Right renal pelvis (tissue), 4 donors: ENCODE measurements at regions not wholly inside any gene's neighbourhood (a gene's known extent, or its start where the extent isn't known, plus 50 kb on each side); places are given as distances from the start of the nearest gene placed in this dataset.

Source experiments
- DNase-seq, 4 donors: peaks; one replicate each; pipeline ENCODE4 v3.0.0-alpha.2; 2013; ENCODE audit warnings: low read depth in 4 of 4, low spot score in 3 of 4, missing footprints in 1 of 4

DNA sequence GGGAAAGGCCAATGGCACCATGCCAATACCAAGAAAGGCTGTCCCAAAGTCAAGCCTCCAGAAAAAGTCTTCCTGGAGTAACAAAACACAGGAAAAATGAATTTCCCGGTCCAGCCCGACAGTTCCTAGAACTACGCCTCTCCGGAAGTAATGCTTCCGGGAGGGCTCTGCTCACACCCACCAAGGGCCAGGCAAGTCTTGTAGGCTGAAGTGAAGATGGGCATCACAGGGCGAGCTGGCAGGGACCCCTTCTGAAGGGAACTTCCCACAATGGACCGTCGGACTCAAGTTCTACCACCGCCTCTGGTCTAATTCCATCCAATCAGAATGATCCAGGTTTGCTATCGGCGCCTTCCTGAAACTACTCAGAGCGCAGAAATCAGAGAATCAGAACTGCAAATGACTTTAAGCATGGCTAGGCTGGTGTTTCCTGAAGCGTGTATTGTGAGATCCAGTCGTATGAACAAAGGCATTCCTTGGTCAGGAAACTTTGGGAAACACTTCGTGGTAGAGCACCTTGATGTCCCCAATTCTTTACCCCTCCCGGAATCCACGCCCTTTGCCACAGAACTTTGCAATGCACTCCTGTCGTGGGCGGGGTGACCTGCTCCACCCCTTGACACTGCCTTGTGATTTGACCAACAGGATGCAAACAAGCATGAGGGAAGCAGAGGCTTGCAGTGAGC is 127.8 kb downstream of the BCOR start:
- DNase-seq = no peak

GRCh38 chrX:39971760-39972159 is 126.0 kb downstream of the BCOR start:
- DNase-seq = no peak

- no peak for DNase-seq
Measured at GRCh38 chrX:39972340-39972739, 125.4 kb downstream of the BCOR start.

GRCh38 chrX:39973810-39974209 is 123.9 kb downstream of the BCOR start:
- no peak for DNase-seq

DNA sequence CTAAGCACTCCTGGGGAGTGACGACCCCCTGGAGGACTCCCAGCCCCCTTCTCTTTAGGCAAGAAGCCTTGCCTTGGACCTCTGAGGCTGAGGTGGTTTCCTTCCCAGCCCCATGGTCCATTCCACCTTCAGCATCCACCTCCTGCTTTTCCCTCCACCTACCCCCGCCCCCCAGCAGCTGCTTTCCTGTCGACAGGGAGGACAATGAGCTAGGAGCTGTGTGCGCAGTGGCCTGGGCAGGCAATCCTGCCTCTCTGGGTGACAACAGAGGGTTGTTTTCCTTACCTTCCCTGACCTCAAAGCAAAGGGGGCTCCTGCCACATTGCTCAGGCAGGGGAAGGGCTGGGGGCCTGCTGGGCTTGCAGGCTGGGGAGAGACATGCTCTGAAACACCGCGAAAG is 123.5 kb downstream of the BCOR start:
- DNase-seq = no peak

- DNase-seq = no peak
Measured at GRCh38 chrX:39975101-39975925, 122.4 kb downstream of the BCOR start.

DNA sequence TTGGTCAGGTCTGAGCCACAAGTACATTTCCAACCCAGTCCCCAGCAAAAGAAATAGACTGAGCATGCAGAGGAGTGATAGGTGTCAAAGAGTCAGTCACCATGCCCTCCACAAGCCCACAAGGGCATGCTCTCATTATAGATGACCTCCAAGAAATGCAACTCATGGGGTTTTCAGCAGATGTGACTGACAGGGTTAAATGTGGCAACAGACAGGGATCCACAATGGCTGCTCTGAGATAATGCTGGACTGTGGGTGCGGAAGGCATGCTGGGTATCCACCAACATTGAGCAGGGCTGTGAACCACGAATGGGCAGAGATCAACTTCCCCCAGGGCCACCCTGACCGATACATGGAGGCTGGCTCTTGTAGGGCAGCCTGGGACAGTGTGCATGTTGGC is 115.8 kb downstream of the BCOR start:
- DNase-seq = no peak

- no peak for DNase-seq
Measured at GRCh38 chrX:39982948-39983347, 114.8 kb downstream of the BCOR start.

GRCh38 chrX:39983715-39984114 is 114.0 kb downstream of the BCOR start:
- DNase-seq = no peak

DNA sequence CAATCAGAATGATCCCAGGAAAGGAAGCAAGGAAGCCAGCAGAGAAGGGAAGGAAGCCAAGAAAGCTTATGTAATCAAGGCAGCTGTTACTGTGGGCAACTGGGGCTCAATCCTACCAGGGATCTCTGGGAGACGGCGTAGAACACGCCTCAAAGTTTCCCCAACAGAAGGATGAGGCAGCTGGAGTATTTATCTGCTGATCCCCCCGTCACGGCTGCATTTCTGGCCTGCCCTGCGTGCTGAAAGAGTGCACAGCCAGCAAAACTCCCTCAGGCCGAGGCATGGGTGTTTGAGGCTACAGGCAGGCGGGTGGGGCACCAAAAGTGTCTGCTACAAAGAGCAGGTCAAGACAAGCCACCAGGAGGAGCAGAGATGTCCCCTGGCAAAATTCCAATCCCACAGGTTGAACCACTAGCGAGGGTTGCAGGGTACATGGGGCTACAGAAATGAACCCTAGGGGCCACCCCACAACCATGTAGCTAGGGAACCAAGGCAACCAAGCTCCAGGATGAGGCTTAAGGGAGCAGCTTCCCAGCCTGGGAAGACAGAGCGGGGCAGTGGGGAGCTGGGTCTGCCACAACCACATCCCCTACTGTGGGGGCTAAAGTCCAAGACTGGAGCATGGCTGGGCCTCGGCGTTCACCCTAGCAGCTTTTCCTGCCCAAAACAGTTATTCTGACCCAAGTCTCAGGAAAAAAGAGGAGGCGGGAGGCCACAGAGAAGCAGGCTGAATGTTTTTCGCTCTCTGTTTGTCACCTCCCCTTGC is 113.4 kb downstream of the BCOR start:
- no peak for DNase-seq

GRCh38 chrX:39985071-39985470 is 112.7 kb downstream of the BCOR start:
- DNase-seq = no peak

DNA sequence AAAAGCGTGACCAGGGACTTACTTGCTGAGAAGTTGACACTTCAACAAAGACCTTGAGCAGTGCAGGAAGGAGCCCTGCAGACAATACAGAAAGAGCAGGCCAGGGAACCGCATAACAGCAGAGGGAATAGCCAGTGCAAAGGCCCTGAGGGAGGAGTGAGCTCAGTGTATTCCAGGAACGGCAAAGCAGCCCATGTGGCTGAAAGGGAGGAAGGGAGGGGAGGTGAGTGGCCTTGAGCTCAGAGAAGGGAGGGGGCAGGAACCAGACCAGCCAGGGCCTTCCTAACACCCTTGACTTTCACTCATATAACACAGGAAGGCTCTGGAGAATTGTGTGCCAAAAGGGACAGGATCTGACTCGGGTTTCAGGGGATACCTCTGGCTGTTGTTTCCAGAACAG is 112.2 kb downstream of the BCOR start:
- DNase-seq = no peak

- no peak for DNase-seq
Measured at GRCh38 chrX:39988496-39988895, 109.3 kb downstream of the BCOR start.

- DNase-seq = no peak
Measured at GRCh38 chrX:39990388-39990787, 107.4 kb downstream of the BCOR start.

- DNase-seq = no peak
Measured at GRCh38 chrX:39992300-39992699, 105.5 kb downstream of the BCOR start.

GRCh38 chrX:39995457-39995856 is 102.3 kb downstream of the BCOR start:
- no peak for DNase-seq

- no peak for DNase-seq
Measured at GRCh38 chrX:39996536-39996935, 101.2 kb downstream of the BCOR start.

DNA sequence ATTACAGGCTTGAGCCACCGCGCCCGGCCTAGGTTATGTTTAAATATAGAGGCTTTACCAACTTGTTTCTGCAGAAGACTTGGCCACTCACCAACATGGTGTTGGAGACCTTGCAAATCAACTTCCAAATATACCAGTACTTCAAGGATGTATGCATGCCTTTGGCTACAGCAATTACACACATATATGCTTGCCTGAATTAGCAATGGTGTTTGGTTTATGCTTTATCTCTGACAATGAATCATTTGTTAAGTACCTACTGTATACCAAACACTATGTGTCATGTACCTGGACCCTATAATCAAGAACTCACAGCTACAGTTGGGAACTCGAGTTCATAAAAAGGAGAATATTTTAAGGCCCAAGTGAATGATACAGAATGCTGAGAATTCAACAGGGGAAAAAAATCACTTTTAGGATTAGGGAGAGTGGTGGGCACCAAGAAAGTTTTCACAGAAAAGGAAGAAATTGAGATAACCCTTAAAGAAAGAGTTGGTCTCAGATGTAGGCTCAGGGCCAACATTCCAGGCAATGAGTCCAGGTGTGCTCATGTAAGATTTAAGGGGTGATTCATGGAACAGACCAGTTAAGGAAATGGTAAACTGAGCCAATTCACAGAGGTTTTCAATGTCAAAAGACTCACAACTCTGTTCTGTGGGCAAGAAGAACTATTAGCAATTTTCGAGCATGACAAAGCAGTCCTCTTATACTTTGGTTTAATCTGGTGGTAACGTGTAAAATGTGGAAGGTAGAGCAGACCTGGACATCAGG is 98.9 kb downstream of the BCOR start:
- no peak for DNase-seq
